Large intestine (tissue), 3 donors: ENCODE measurements at regions not wholly inside any gene's neighbourhood (a gene's known extent, or its start where the extent isn't known, plus 50 kb on each side); places are given as distances from the start of the nearest gene placed in this dataset.

ENCODE experiments used
- DNase-seq, 2 donors: peaks; one replicate each; pipeline versions ENCODE4 v3.0.0 to v3.0.0-alpha.2; 2013
- H3K27ac ChIP-seq: one replicate; pipeline ENCODE4 v1.5.1; 2013; ENCODE audit warnings: low read length
- H3K27me3 ChIP-seq: 2 replicates; pipeline ENCODE4 v1.6.1; 2013; ENCODE audit warnings: low read length; ENCODE audit not compliant: control insufficient read depth, insufficient read depth
- H3K36me3 ChIP-seq: 2 replicates; pipeline ENCODE4 v1.6.1; 2013; ENCODE audit warnings: low read length; ENCODE audit not compliant: control insufficient read depth, insufficient read depth
- H3K4me1 ChIP-seq: one replicate; pipeline ENCODE4 v1.6.1; 2013; ENCODE audit warnings: low read length; ENCODE audit not compliant: control insufficient read depth, insufficient read depth
- H3K4me3 ChIP-seq: one replicate; pipeline ENCODE4 v1.5.1; 2013; ENCODE audit warnings: low read length
- H3K9me3 ChIP-seq: one replicate; pipeline ENCODE4 v1.6.1; 2013; ENCODE audit warnings: mild to moderate bottlenecking, low read depth, low read length, moderate library complexity; ENCODE audit not compliant: control insufficient read depth
- WGBS: methylation state at CpG from one replicate; pipeline ENCODE4 v1.1.5; 2013; ENCODE audit warnings: low lambda C conversion rate; ENCODE audit not compliant: insufficient coverage; 5-methylcytosine and 5-hydroxymethylcytosine counted together

- Histone ChIP-seq H3K9me3 (no peaks in the 10 kb centered on the region), H3K4me1 (peaks cover 29% of the 10 kb centered on the region), H3K27me3 (peaks cover 35% of the 10 kb centered on the region), H3K36me3 (no peaks in the 10 kb centered on the region), H3K4me3 (no peak overlapping the region), H3K27ac (peak overlapping the region; percentile 87)
- peak; percentile 76 to 88 for DNase-seq
- no CpG with 5 or more reads among the region's 13 CpGs for WGBS
Observed at GRCh38 chr15:77824361-77825251, 191.9 kb upstream of the LINGO1 start.

GRCh38 chr15:77823736-77824135, 191.0 kb upstream of the LINGO1 start:
- Histone ChIP-seq H3K4me1 (peaks cover 29% of the 10 kb centered on the region), H3K36me3 (no peaks in the 10 kb centered on the region), H3K27ac (peak overlapping the region; percentile 87), H3K4me3 (no peak overlapping the region), H3K27me3 (peaks cover 36% of the 10 kb centered on the region), H3K9me3 (no peaks in the 10 kb centered on the region)
- DNase-seq = no peak
- no CpG with 5 or more reads among the region's 4 CpGs for WGBS

DNA sequence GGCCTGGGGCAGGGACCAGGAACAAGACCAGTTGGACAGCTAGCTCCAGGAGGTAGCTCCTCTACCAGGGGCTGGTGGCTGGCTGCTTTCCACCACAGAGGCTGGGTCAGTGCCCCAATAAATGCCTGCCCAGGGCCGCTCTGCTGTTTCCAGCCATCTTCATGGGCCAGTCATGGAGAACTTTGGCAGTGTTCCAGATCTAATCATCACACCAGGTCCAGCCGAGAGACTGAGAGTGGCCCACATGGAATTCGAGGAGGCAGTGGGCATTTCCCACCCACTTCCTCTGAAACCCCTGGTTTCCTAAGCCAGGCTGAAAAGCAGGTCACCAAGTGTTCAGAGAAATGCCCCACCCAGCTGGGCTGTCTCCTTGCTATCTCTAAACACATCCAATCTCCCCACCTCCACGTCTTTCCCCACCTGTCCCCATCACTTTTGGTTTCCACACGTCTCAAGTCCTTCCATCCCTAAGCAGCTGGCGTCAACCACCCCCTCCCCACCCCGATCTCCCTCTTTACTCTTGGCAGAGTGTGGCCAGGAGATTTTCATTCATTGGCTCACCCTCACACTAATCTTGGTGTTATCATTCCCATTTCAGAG, 190.0 kb upstream of the LINGO1 start:
- H3K36me3 ChIP-seq = no peaks in the 10 kb centered on the region
- peaks cover 32% of the 10 kb centered on the region for H3K4me1 ChIP-seq
- no peak for DNase-seq
- peaks cover 46% of the 10 kb centered on the region for H3K27me3 ChIP-seq
- no peak overlapping the region for H3K4me3 ChIP-seq
- WGBS = 35% methylated on average over 2 of the region's 7 CpGs
- no peak overlapping the region for H3K27ac ChIP-seq
- H3K9me3 ChIP-seq = no peaks in the 10 kb centered on the region

GRCh38 chr15:77821959-77822256, 189.2 kb upstream of the LINGO1 start:
- H3K27ac ChIP-seq = no peak overlapping the region

DNA sequence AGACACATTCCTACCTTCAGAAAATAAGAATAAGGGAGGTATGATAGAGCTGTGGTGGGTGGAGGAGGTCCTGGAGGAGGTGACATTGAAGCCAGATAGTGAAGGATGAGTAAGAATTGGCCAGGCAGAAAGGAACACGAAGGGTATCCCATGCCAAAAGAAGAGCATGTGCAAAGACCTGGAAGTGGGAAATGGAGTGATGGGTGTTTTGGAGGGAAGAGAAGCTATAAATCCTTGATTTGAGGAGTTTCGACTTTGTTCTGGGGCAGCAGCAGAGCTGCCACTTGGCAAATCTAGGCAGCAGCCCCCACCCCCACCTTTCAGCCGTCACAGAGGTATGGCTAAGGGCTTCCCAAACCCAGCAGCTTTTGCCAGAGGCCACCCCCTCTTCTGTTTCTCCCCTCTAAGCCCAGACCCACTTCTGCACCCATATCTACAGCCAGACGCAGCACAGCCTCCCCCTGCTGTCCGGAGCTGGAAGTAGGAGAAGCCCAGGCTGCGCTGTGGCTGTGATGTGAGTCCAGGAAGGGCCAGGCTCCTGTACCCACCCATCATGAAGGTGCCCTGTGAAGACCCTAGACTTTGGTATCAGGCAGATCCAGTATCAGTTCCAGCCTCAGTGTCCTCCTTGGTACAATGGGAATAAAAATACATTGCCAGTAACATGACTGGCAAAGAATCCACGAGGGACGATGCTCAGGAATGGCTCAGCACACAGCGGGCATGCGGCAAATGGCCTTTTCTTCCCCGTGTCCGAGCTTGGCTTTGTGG, 188.7 kb upstream of the LINGO1 start:
- DNase-seq = peak; percentile 39 to 57
- peaks cover 30% of the 10 kb centered on the region for H3K4me1 ChIP-seq
- no CpG with 5 or more reads among the region's 12 CpGs for WGBS
- H3K27me3 ChIP-seq = peaks cover 60% of the 10 kb centered on the region
- no peaks in the 10 kb centered on the region for H3K9me3 ChIP-seq
- no peaks in the 10 kb centered on the region for H3K36me3 ChIP-seq
- H3K4me3 ChIP-seq = no peak overlapping the region
- no peak overlapping the region for H3K27ac ChIP-seq

More at GRCh38 chr15:77821959-77822256, 189.2 kb upstream of the LINGO1 start:
- H3K4me3 ChIP-seq = no peak overlapping the region
- 80% methylated on average over 1 of the region's 2 CpGs for WGBS
- peaks cover 32% of the 10 kb centered on the region for H3K4me1 ChIP-seq
- H3K9me3 ChIP-seq = no peaks in the 10 kb centered on the region
- H3K27me3 ChIP-seq = peaks cover 54% of the 10 kb centered on the region
- H3K36me3 ChIP-seq = no peaks in the 10 kb centered on the region
- no peak for DNase-seq

- no peaks in the 10 kb centered on the region for H3K36me3 ChIP-seq
- H3K4me1 ChIP-seq = peaks cover 18% of the 10 kb centered on the region
- H3K27ac ChIP-seq = no peak overlapping the region
- DNase-seq = peak; percentile 63 to 78
- peaks cover 65% of the 10 kb centered on the region for H3K27me3 ChIP-seq
- H3K4me3 ChIP-seq = no peak overlapping the region
- no peaks in the 10 kb centered on the region for H3K9me3 ChIP-seq
- WGBS = no CpG with 5 or more reads among the region's 89 CpGs
Observed at GRCh38 chr15:77819851-77820728, 187.4 kb upstream of the LINGO1 start.

GRCh38 chr15:77819048-77819850, 186.5 kb upstream of the LINGO1 start:
- no peaks in the 10 kb centered on the region for H3K9me3 ChIP-seq
- no peak overlapping the region for H3K4me3 ChIP-seq
- DNase-seq = peak in 1 of 2 donors; percentile 36
- peaks cover 13% of the 10 kb centered on the region for H3K4me1 ChIP-seq
- no CpG with 5 or more reads among the region's 120 CpGs for WGBS
- H3K27me3 ChIP-seq = peaks cover 65% of the 10 kb centered on the region
- H3K36me3 ChIP-seq = no peaks in the 10 kb centered on the region
- H3K27ac ChIP-seq = no peak overlapping the region

DNA sequence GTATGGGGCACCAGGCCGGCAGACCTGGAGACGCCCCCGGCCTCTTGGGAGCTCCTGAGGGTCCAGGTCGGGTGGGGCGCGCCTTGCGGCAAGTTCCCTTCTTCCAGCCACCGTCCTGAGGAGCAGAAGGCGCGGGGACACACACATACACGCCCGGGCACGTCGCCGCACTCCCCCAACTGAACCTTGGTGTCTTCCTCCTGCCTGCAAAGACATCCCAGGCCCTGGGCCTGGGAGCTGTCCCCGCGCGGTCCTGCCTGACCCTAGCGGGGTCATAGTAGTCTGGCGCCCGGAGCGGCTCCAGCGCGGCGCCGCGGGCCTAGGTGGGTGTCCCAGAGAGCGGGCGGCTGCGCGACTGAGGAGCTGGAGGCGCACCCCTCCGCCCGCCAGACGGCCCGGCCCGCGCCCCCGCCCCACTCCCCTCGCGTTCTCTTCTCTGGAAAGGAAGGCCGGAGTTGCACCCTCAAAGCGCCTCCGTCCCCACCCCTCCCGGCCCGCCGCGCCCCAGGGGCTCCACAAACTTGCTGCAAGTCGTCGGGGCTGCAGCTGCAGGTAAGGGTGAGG, 185.9 kb upstream of the LINGO1 start:
- no CpG with 5 or more reads among the region's 50 CpGs for WGBS
- DNase-seq = no peak
- Histone ChIP-seq H3K36me3 (no peaks in the 10 kb centered on the region), H3K27me3 (peaks cover 65% of the 10 kb centered on the region), H3K4me1 (peaks cover 6% of the 10 kb centered on the region), H3K9me3 (no peaks in the 10 kb centered on the region), H3K27ac (no peak overlapping the region), H3K4me3 (no peak overlapping the region)

- Histone ChIP-seq H3K4me1 (peaks cover 5% of the 10 kb centered on the region), H3K36me3 (no peaks in the 10 kb centered on the region), H3K9me3 (no peaks in the 10 kb centered on the region), H3K27ac (no peak overlapping the region), H3K4me3 (no peak overlapping the region), H3K27me3 (peaks cover 57% of the 10 kb centered on the region)
- no CpG with 5 or more reads among the region's 9 CpGs for WGBS
- no peak for DNase-seq
Observed at GRCh38 chr15:77817434-77817833, 184.7 kb upstream of the LINGO1 start.
